ENCODE measurements at regions not wholly inside any gene's neighbourhood (a gene's known extent, or its start where the extent isn't known, plus 50 kb on each side); places are given as distances from the start of the nearest gene placed in this dataset.
"Not testable (repeated sequence)": the region's sequence is repeated elsewhere in the genome, so short reads cannot be mapped to it uniquely, and the experiment has no call there.

DNA sequence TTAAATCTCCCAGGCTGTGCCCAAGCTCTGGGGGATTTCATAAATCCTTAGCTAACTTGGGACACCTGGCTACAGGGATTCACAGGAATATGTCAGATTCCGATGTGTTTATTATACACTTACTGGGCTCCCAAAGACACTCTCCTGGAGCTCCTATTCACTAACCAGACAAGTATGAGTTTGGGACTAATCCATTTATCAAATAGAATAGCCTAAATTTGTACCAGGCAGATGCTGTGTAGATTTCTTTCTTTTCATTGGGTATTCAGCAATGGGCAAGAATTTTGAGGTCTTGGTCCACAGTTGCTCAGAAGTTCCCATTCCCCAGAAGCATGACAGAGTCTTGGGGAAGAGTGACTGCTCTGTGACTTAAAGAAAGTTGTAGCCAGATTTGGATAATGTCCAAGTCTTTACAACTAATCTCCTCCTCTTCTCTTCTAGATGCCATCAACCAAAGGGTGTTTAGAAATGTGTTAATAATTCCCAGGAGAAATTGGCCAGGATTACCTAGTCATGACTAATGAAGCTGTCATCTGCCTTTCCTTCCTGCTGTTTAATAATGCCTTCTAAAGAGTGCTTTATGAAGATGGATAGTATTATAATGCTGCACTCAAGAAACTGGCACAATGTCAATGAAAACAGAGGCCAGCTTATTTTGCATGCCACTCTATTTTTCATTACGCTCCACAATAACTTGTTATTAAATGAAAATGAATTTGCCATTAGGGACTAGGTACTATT is 120.9 kb downstream of the CHIC2 start:
- Mint-ChIP-seq H3K36me3 (ENCODE audit: unreplicated experiment) (no peaks in the 10 kb centered on the region), H3K27me3 (ENCODE audit: unreplicated experiment) (no peaks in the 10 kb centered on the region), H3K4me1 (ENCODE audit: unreplicated experiment) (peaks cover 16% of the 10 kb centered on the region), H3K9me3 (ENCODE audit: unreplicated experiment) (peaks cover 5% of the 10 kb centered on the region), H3K27ac (ENCODE audit: unreplicated experiment) (no peak overlapping the region), H3K4me3 (ENCODE audit: unreplicated experiment) (no peak overlapping the region)
- no peak for TF ChIP-seq CTCF (IDR thresholded peaks at IDR 0.05)
- DNase-seq (ENCODE audit: extremely low spot score, unreplicated experiment) = no peak

- Mint-ChIP-seq H3K4me1 (ENCODE audit: unreplicated experiment) (peaks cover 18% of the 10 kb centered on the region), H3K27ac (ENCODE audit: unreplicated experiment) (no peak overlapping the region), H3K4me3 (ENCODE audit: unreplicated experiment) (no peak overlapping the region), H3K36me3 (ENCODE audit: unreplicated experiment) (no peaks in the 10 kb centered on the region), H3K9me3 (ENCODE audit: unreplicated experiment) (peaks cover 5% of the 10 kb centered on the region), H3K27me3 (ENCODE audit: unreplicated experiment) (no peaks in the 10 kb centered on the region)
- TF ChIP-seq CTCF (IDR thresholded peaks at IDR 0.05) = no peak
- no peak for DNase-seq (ENCODE audit: extremely low spot score, unreplicated experiment)
Measured at GRCh38 chr4:53942712-53943111, 121.7 kb downstream of the CHIC2 start.

DNA sequence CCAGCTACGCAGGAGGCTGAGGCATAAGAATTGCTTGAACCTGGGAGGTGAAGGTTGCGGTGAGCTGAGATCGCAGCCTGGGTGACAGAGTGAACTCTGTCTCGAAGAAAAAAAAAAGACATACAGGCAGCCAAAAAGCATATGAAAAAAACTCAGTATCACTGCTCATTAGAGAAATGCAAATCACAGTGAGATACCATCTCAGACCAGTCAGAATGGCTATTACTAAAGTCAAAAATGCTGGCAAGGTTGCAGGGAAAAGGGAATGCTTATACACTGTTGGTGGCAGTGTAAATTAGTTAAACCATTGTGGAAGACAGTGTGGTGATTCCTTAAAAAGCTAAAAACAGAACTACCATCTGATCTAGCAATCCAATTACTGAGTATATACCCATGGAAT is 123.1 kb downstream of the CHIC2 start:
- H3K27me3 Mint-ChIP-seq (ENCODE audit: unreplicated experiment) = no peaks in the 10 kb centered on the region
- no peak for DNase-seq (ENCODE audit: extremely low spot score, unreplicated experiment)
- TF ChIP-seq CTCF (IDR thresholded peaks at IDR 0.05) = no peak
- peaks cover 18% of the 10 kb centered on the region for H3K4me1 Mint-ChIP-seq (ENCODE audit: unreplicated experiment)
- H3K36me3 Mint-ChIP-seq (ENCODE audit: unreplicated experiment) = no peaks in the 10 kb centered on the region
- no peak overlapping the region for H3K4me3 Mint-ChIP-seq (ENCODE audit: unreplicated experiment)
- no peak overlapping the region for H3K27ac Mint-ChIP-seq (ENCODE audit: unreplicated experiment)
- H3K9me3 Mint-ChIP-seq (ENCODE audit: unreplicated experiment) = peaks cover 5% of the 10 kb centered on the region

DNA sequence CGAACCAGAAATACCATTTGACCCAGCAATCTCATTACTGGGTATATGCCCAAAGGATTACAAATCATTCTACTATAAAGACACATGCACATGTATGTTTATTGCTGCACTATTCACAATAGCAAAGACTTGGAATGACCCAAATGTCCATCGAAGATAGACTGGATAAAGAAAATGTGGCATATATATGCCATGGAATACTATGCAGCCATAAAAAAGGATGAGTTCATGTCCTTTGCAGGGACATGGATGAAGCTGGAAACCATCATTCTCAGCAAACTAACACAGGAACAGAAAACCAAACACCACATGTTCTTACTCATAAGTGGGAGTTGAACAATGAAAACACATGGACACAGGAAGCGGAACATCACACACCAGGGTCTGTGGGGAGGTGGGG is 124.5 kb downstream of the CHIC2 start:
- peaks cover 18% of the 10 kb centered on the region for H3K4me1 Mint-ChIP-seq (ENCODE audit: unreplicated experiment)
- H3K4me3 Mint-ChIP-seq (ENCODE audit: unreplicated experiment); H3K27ac Mint-ChIP-seq (ENCODE audit: unreplicated experiment); DNase-seq (ENCODE audit: extremely low spot score, unreplicated experiment); H3K36me3 Mint-ChIP-seq (ENCODE audit: unreplicated experiment); H3K27me3 Mint-ChIP-seq (ENCODE audit: unreplicated experiment); H3K9me3 Mint-ChIP-seq (ENCODE audit: unreplicated experiment): not testable (repeated sequence)

- DNase-seq (ENCODE audit: extremely low spot score, unreplicated experiment) = no peak
- H3K36me3 Mint-ChIP-seq (ENCODE audit: unreplicated experiment) = no peaks in the 10 kb centered on the region
- no peak for TF ChIP-seq CTCF (IDR thresholded peaks at IDR 0.05)
- peaks cover 5% of the 10 kb centered on the region for H3K9me3 Mint-ChIP-seq (ENCODE audit: unreplicated experiment)
- H3K27me3 Mint-ChIP-seq (ENCODE audit: unreplicated experiment) = no peaks in the 10 kb centered on the region
- no peak overlapping the region for H3K27ac Mint-ChIP-seq (ENCODE audit: unreplicated experiment)
- H3K4me3 Mint-ChIP-seq (ENCODE audit: unreplicated experiment) = no peak overlapping the region
- peaks cover 11% of the 10 kb centered on the region for H3K4me1 Mint-ChIP-seq (ENCODE audit: unreplicated experiment)
Measured at GRCh38 chr4:53937918-53938317, 126.5 kb downstream of the CHIC2 start.
